GM21717 (cell line): ENCODE measurements at regions not wholly inside any gene's neighbourhood (a gene's known extent, or its start where the extent isn't known, plus 50 kb on each side); places are given as distances from the start of the nearest gene placed in this dataset.

Source experiments
- ATAC-seq: cut with Tn5 transposase; IDR thresholded peaks from one replicate; pipeline ENCODE4 v1.9.1; 2021; ENCODE audit warnings: mild to moderate bottlenecking, moderate library complexity; ENCODE audit not compliant: unreplicated experiment

DNA sequence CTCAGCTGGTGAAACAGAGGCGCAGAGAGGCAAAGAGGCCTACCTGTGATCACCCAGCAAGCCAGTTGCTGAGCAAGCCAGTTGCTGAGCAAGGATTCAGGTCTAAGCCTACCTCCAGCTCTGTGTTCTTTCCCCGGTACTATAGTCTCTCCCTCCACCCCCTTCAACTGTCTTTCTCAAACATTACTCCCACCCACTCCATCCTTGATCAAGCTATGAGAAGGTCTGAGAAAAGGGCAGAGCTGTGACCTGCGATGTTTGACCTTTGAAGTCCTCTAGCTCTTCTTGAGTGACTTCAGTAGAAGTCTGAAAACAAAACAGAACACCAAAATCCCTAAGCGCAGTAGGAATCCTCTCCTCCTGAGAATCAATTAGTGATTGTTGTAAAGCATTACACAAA lies 665.2 kb upstream of the ID2 start:
- ATAC-seq, result no peak

DNA sequence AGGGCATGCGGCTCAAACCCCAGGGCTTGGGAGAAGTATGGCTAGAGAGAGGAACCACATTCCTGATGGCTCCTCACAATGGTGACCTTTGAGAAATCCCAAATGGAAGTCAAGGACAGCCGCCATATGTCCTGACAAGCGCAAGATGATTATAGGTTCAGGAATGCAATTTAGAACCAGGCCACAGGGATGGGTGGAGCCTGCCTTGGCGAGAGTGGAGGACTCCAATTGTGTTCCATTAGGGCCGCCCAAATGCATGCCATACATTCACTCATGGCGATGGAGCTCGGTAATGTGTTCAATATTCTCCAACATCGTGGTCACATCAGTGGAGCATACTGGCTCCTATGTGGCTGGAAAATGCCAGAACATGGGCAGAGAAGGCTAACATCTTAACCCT lies 662.9 kb upstream of the ID2 start:
- no peak for ATAC-seq

GRCh38 chr2:8019934-8020333 lies 661.9 kb upstream of the ID2 start:
- ATAC-seq, result no peak

DNA sequence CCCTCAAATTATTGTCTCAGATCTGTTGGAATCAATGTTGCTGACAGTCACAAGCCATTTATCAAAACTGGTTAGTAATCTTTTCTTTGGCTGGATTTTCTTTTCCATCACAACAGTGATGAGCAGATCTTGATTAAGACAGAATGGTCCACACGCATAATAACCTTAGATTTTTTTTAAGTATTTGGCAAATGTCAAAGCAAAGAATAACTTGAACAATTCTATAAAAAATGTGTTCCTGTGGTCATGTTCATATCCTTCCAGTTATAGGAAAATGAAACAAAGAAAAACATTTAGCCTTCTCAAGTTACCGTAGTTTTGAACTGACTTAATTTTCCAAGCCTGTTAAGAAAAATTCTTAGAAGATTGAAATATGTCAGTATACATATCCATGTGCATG lies 659.9 kb upstream of the ID2 start:
- ATAC-seq, result no peak

DNA sequence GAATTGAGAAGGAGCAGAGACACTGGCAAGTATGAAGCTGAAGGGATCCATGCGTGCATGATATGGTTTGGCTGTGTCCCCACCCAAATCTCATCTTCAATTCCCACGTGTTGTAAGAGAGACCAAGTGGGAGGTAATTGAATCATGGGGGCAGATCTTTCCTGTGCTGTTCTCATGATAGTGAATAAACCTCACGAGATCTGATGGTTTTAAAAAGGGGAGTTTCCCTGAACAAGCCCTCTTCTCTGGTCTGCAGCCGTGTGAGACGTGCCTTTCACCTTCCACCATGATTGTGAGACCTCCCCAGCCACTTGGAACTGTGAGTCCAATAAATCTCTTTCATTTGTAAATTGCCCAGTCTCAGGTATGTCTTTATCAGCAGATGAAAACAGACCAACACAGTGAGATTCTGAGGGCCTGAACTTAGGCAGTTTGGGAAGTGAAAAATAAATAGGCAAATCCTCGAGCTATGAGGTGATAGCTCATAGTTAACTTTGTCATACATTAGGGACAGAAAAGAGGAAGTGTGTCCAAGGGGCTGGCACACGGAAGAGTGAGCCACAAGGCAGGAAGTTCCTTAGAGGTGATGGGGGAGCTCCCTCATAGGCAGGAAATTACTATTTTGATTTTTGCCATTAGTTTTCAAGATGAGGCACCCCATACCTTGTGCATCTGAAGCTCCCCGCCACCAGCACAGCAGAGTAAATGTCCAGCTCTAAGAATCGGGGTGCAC lies 658.8 kb upstream of the ID2 start:
- peak; percentile 86 for ATAC-seq

- no peak for ATAC-seq
Measured at GRCh38 chr2:8024506-8024905, 657.4 kb upstream of the ID2 start.

- ATAC-seq, result no peak
Measured at GRCh38 chr2:8026381-8026780, 655.5 kb upstream of the ID2 start.

GRCh38 chr2:8027387-8027786 lies 654.5 kb upstream of the ID2 start:
- ATAC-seq, result no peak

- ATAC-seq, result no peak
Measured at GRCh38 chr2:8028036-8028435, 653.8 kb upstream of the ID2 start.

DNA sequence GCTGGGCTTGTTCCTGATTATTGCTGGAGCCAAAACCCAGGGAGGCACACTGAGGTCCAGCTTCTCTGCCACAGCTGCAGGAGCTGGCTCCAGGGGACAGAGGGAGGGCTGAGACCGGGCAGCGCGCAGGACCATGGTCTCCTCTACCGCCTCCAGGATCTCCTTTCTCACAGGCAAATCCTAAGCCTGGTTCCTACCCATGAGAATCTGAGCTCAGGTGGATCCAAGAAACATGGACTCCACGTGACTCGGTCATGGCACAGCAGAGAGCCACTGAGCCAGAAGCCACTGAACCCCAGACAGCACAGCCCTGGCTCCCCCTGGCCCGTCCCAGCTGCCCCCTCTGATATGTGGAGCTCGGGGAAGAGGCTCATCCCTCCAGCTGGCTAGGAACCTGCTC lies 653.4 kb upstream of the ID2 start:
- ATAC-seq, result no peak

DNA sequence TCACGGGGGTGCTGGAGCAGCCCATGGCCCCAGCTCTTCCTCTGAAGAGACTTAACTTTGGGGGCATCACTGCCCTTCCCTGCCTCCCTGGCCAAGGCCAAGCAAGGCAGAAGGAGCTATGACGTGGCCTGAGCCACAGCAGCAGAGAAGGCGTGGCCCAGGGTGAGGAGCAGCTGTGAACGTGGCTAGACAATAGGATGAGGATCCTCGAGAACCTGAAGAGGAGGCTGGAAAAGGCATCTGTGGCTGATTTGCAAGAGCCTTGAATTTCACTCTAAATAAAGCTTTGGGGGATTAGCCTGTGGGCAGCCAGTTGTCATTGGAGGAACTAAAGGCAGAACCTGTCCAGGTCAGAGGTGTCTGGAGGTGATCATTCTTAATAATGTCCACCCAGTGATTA lies 652.9 kb upstream of the ID2 start:
- ATAC-seq, result no peak

DNA sequence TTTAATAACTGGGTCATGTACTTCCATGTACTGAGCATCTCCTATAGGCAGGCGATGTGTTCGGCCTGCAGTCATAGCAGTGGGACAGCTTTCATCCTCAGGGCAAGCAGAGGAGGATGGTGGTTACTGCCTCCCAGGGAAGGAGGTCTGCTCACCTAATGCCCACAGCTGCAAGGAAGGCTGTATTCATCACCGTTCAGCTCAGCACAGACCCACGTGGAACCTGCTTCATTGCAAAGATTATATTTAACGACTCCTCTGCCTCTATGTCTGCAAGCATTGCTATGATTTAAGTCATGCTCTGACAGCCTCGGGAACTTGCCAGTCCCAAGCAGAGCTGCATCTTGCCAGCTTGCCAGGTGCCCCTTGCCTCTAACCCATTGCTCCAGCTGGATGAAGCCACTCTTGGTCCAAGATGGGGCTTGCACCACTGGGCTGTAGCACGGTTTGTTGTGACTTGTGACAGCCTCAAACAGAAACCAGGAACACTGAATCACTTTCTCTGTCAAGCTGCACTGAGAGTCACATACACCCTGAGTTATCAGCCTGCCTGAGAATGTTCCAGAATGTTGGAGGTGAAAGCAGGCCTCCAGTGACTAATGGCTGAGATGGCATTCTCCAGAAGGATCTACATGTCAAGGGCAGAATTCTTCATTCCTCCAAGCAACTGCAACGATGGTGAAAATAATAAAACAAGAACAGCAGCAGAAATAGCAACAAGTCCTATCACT lies 651.1 kb upstream of the ID2 start:
- no peak for ATAC-seq

DNA sequence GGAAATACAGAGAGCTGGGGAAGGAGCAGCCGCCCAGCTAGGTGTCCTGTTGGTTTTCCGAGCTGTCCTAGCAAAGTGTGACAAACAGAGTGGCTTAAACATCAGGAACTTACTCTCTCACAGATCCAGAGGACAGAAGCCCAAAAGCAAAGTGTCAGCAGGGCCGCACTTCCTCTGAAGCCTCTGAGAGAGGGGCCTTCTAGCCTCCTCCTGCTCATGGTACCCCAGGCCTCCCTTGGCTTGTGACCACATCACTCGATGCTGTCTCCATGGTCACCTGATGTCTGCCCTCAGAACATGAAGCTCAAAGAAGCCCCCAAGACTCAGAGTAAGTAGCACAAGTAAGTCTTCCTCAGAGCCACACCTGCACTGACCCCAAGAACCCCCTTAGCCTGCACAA lies 650.5 kb upstream of the ID2 start:
- no peak for ATAC-seq

DNA sequence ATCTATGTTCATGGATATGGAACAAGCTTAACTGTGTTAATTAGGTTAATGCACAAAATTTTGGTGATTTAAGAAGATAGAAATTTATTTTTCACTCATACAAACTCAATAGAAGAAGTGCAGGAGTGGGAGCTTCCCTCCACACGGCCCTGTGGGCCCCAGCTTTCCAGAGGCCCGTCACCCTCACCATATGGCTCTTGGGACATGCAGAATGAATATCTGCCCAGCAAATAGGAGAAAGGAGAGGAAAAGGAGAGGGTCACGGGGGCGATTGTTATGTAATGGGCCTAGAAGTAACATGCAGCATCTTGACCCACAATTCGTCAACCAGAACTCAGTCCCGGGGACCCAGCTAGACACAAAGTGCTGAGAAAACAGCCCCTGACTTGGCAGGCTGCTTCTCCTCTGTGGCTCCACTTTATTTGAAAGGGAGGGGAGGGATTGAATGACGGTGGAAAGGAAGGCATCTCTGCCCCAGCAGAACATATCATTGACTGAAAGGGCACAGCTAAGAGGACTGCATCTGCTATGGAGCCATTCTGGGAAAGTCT lies 648.2 kb upstream of the ID2 start:
- no peak for ATAC-seq

DNA sequence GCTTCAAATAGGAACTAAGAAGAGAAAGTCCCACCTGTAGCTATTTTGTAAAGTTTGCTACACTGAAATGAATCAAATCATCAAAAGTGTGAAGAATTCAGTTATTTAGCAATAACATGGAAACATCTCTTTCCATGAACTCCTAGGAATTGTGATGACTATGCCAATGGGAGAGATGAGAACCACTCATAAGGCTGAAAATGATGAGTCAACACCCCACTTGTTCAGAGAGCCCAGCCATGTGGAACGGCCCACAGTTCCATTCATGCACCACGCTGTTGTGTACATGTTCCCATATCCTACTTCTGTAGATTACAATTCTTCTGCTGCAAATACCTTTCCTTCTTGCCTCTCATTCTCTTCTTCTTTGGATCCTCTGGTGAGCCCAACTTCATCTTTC lies 645.5 kb upstream of the ID2 start:
- peak; percentile 49 for ATAC-seq

- no peak for ATAC-seq
Measured at GRCh38 chr2:8039732-8040131, 642.1 kb upstream of the ID2 start.

DNA sequence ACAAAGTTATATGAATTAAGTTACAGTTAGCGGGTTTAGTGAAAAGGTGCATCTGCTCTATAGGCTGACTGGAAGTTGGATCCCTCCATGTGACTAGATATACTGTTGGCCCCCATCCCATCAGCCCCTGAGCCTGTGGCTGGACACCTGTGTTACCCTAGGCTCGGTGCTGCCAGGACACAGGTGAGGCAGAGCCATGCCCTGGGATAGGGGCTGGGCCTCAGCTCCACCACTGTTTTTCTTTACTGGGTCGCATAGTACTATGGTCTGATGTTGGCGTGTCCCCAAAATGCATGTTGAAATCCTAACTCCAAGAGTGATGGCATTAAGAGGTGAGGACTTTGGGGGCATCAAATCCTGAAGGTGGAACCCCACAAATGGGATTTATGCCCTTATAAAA lies 638.6 kb upstream of the ID2 start:
- ATAC-seq, result no peak

- no peak for ATAC-seq
Measured at GRCh38 chr2:8044046-8044594, 637.7 kb upstream of the ID2 start.

- no peak for ATAC-seq
Measured at GRCh38 chr2:8045081-8045614, 636.7 kb upstream of the ID2 start.

DNA sequence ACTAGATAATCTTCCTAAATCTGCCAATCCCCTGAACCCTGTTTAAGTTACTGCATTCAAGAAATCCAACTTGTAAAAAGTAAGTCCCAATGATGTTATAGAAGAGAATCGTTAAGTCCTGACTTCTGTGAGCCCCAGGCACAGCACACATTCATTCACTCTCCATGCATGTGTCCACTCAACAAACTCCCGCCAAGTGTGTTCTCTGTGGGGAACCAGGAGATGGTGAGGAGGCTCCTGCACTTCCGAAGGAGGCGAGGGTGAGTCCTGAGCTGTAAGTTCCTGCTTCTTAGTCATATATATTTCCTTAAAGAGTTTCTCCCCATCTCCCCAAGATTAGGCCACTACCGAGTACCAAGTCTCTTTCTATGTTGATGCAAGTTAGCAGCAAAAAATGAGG lies 635.0 kb upstream of the ID2 start:
- ATAC-seq, result no peak

- no peak for ATAC-seq
Measured at GRCh38 chr2:8049176-8049575, 632.7 kb upstream of the ID2 start.
